HS-27A (cell line): ENCODE measurements at regions not wholly inside any gene's neighbourhood (a gene's known extent, or its start where the extent isn't known, plus 50 kb on each side); places are given as distances from the start of the nearest gene placed in this dataset.

ENCODE experiments used
- DNase-seq: peaks from one replicate; pipeline ENCODE4 v3.0.0-alpha.2; 2012; ENCODE audit warnings: low read depth, missing footprints

DNA sequence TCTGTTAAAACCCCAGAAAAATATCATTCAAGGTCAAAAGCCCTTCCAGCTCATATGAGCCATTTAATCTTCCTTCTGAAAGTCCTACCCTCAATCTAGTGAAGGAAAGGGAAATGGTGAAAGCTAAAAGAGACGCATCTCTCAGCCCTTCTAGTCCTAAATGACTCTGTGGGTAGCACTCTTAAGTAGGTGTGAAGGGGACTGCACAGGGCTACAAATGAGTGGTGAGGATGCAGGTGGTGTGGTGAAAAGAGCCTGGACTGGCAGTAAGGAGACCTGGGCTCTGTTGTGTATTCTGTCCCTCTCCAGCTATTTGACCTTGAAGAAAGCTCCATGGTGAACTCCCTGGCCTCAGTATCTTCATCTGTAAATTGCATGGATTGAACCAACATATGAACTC is 671.8 kb upstream of the DIPK2B start:
- no peak for DNase-seq

- DNase-seq = no peak
Measured at GRCh38 chrX:45868425-45868824, 667.7 kb upstream of the DIPK2B start.

- DNase-seq = no peak
Measured at GRCh38 chrX:45862801-45863200, 662.1 kb upstream of the DIPK2B start.

DNA sequence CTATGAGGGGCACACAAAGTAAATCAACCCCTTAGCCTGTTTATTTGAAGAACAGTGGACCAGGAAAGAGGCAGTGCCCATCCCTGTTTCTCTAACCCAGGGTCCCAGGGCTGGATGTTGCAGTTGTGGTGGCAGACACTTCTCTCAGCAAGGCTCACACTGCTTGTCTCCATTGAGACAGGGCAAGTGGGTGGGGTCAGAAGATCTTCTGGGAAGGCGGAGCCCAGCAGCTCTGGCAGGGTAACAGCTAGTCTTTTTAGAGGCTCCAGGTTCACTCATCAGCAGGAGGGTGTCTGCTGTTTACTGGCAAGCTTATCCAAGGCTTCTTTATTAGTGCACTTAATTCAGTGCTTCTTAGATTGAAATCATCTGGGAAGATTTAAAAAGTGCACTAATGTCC is 659.8 kb upstream of the DIPK2B start:
- no peak for DNase-seq

GRCh38 chrX:45859407-45859806 is 658.7 kb upstream of the DIPK2B start:
- no peak for DNase-seq

DNA sequence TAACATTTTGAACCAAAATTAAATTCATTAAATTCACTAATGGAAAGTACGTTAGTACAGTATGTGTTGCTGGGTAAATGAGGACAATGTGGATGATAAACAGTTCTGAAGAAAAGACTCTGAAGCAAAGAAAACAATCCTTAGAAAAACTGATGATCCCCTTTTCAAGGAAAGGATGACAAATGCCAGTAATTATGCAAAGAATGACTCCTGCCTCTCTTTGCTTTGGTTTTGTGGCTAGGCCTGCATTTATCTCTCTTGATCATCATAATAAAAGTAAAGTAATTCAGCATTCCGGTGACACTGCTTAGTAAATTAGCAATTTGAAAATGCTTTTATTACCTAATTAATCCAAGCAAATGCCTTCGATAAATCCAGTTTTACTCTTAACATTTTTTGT is 652.2 kb upstream of the DIPK2B start:
- DNase-seq = no peak

GRCh38 chrX:45851434-45851991 is 650.8 kb upstream of the DIPK2B start:
- no peak for DNase-seq

DNA sequence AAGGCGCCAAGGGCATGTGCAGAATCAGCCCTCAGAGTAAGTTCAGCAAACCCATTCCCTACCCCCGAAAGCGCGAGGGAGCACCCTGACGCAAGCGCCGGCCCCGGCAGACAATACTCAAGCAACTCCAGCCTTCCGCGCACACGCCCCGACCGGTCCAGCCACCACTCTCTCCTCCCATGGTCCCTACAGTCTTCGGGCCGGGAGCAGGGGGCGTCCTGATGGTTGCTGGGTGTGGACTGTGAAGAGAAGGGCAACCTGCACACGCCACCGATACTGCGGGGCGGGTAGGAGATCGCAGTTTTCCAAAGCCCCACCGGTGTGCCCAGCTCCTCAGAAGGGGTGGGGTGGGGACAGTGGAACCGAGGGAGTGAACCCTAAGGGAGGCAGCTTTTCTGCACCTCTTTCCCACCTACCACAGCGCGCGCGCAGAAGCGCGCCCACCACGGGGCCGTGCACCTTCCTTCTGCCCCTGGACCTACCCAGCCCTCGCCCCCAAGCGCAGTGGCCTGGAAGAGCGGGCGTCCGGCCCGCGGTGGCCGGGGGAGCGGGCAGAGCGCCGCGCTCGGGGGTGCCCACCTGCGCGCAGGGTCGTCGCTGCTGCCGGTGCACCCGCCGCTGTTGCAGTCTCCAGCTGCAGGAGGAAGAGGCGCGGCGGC is 650.2 kb upstream of the DIPK2B start:
- no peak for DNase-seq

GRCh38 chrX:45850197-45850774 is 649.6 kb upstream of the DIPK2B start:
- no peak for DNase-seq

DNA sequence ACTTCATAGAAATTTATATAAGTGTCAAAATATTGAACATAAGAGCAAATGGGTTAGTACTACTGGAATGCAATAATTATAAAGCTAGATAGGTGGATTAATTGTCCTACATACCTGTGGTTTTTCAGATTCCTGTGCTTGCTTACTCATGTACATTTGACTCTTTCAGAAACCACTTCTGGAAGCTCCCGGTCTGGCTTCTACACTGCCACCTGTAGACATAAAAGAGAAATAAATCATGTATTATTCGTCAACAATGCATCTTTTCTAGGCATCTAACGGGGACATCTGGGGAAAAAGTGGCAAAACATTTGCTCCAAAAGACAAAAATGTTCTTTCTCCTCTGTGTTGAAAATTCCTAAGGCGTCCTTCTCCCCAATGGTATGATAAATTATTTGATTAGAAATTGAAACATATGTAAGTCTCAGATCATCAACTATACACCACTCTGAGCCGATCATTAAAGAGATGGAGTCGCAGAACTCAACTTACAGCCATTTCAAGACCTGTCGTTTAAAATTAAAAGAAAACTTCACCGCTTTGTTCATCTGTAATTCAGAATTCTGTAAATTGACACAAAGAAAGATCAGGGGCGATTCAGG is 648.7 kb upstream of the DIPK2B start:
- DNase-seq = no peak

- DNase-seq = no peak
Measured at GRCh38 chrX:45847961-45848360, 647.3 kb upstream of the DIPK2B start.

DNA sequence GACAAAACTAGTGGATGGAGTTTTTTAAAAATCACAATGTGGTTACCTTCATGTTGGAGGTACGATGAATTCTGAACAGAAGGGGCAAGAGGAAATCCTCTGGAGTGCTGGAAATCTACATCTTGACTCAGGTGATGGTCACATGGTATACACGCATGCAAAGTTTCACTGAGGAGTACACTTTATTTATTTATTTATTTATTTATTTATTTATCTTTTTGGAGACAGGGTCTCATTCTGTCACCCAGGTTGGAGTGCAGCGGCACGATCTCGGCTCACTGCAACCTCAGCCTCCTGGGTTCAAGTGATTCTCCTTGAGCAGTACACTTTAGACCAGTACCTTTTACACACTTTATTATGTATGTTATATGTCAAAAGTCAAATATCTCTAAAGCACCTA is 645.7 kb upstream of the DIPK2B start:
- DNase-seq = no peak

DNA sequence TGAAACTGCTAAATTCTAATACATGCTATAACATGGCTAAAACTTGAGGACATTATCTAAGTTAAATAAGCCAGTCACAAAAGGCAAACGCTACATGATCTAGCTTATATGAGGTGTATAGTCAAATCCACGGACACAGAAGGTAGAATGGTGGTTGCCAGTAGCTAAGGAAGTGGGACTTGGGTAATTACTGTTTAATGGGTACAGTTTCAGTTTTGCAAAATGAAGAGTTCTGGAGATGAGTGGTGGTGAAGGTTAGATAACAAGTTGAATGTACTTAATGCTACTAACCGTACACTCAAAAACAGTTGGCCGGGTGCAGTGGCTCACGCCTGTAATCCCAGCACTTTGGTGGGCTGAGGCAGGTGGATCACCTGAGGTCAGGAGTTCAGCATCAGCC is 644.5 kb upstream of the DIPK2B start:
- DNase-seq = no peak

DNA sequence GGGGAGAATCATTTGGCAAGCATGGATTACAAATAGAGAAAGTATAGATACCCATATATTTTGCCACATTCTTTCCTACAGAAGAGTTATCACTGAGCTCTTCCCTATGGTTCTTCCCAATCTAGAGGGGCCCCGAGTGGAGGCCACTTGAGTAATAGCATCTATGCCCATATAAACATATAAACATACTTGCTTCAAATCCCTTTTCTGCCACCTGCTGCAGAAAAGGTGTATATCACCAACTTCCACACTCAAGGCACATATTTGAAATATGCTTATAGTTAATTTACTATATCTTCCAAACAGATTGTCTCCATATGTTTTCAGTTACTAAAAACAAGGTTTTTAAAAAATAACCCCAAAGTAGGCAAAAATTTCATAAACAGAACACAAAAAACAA is 642.8 kb upstream of the DIPK2B start:
- no peak for DNase-seq

GRCh38 chrX:45842926-45843315 is 642.2 kb upstream of the DIPK2B start:
- no peak for DNase-seq

GRCh38 chrX:45842207-45842925 is 641.7 kb upstream of the DIPK2B start:
- DNase-seq = no peak

GRCh38 chrX:45840411-45840950 is 639.8 kb upstream of the DIPK2B start:
- no peak for DNase-seq

DNA sequence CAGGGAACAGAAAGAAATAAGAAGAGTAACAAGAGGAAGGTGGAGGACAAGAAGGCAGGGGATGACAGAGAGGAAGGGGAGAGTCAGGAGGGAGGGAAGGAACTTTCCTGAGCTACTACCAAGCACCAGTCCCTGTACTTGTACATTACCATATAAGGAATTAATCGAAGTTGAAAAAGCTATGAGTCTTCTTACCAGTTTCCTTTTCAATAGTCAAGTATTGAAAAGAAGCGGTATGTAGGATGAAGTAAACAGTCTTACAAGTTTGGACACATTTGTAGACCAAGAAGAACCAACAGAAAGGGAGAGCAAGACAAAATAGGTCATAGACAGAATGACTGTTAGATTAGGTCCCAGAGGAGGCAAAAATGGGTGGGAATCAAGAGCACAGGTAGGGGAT is 629.7 kb upstream of the DIPK2B start:
- DNase-seq = no peak

- no peak for DNase-seq
Measured at GRCh38 chrX:45824471-45824870, 623.8 kb upstream of the DIPK2B start.

- DNase-seq = no peak
Measured at GRCh38 chrX:45823536-45823935, 622.9 kb upstream of the DIPK2B start.

DNA sequence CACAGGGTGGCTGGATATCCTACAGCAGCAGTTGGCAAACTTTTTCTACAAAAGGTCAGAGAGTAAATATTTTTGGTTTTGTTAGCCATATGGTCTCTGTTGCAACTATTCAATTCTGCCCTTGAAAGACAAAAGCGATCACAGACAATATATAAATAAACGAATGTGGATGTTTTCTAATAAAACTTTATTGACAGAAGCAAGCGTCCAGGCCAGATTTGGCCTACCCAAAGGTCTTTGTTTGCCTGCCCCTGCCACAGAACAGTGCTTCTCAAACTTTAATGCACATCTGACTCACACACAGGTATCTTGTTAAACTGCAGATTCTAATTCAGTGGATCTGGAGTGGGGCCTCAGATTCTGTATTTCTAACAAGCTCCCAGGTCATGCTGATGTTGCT is 621.4 kb upstream of the DIPK2B start:
- no peak for DNase-seq

GRCh38 chrX:45818913-45819312 is 618.2 kb upstream of the DIPK2B start:
- DNase-seq = no peak

DNA sequence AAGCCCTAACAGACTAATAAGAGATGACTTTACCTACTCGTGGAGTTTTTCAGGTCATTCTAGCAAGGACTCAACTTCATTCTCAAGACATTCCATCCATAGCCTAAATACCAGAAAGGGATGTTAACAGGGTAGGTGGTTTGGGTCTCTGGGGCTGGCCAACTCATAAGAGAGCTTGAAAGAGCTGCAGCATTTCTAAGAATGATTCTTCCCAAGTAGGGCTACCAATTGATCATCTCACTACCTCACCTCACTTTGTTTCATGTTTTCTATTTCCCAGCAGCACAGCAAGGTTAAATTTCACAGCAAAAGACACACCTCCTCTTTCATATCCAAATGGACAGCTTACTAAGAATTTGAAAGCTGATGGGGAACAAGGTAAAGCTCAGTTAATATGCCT is 614.8 kb upstream of the DIPK2B start:
- no peak for DNase-seq
